PC-9 (cell line): ENCODE measurements at regions not wholly inside any gene's neighbourhood (a gene's known extent, or its start where the extent isn't known, plus 50 kb on each side); places are given as distances from the start of the nearest gene placed in this dataset.

Experiments
- CTCF ChIP-seq: fragments of 200-600 bp; sonication (generic); conservative IDR thresholded peaks from 2 replicates; pipeline ENCODE4 v1.6.1; 2017; ENCODE audit warnings: mixed run types, antibody characterized with exemption, mild to moderate bottlenecking, moderate library complexity
- EZH2 ChIP-seq: fragments of 200-600 bp; sonication (generic); IDR thresholded peaks from 2 replicates; pipeline ENCODE4 v1.8.0; 2017; ENCODE audit warnings: antibody characterized with exemption, low read depth

DNA sequence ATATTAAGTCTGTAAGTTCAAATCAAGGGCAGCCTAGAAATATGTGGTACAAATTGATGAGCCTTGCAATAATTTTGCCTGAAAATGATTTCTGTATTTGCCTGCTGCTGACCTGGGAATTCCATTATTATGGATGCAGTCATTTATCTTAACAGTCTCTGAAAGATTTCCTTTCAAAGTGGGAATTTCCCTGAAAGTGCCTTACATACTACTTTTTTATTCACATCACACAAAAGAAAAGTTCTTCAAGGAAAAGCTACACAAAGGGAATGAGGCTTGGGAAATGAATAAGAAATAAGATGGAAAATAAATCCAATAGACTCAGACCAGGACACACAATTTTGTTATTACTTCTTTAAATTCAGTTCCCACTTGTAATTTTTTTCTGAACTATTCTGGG lies 537.8 kb upstream of the PTGER4 start:
- TF ChIP-seq EZH2 = no peak
- TF ChIP-seq CTCF = no peak
